Hepatocyte (in vitro differentiated cells): ENCODE measurements at regions not wholly inside any gene's neighbourhood (a gene's known extent, or its start where the extent isn't known, plus 50 kb on each side); places are given as distances from the start of the nearest gene placed in this dataset.

Experiments
- DNase-seq: peaks from one replicate; pipeline ENCODE4 v3.0.0-alpha.2; 2016; ENCODE audit warnings: low spot score
- H2AFZ ChIP-seq: fragments of 200-600 bp; sonication (generic); 2 replicates; pipeline ENCODE4 v1.6.0; 2016; ENCODE audit warnings: antibody characterized with exemption, mild to moderate bottlenecking
- H3K27ac ChIP-seq: fragments of 200-600 bp; sonication (generic); 2 replicates; pipeline ENCODE4 v1.5.1; 2016; ENCODE audit warnings: mild to moderate bottlenecking
- H3K27me3 ChIP-seq: fragments of 200-600 bp; sonication (generic); 2 replicates; pipeline ENCODE4 v1.6.1; 2016
- H3K36me3 ChIP-seq: fragments of 200-600 bp; sonication (generic); replicated peaks from 2 replicates; pipeline ENCODE4 v1.5.1; 2016; ENCODE audit warnings: low read depth; ENCODE audit not compliant: insufficient read depth
- H3K4me1 ChIP-seq: fragments of 200-600 bp; sonication (generic); 2 replicates; pipeline ENCODE4 v1.5.1; 2016; ENCODE audit warnings: mild to moderate bottlenecking, moderate library complexity; ENCODE audit not compliant: insufficient read depth
- H3K4me2 ChIP-seq: fragments of 200-600 bp; sonication (generic); 2 replicates; pipeline ENCODE4 v1.6.0; 2016
- H3K4me3 ChIP-seq: fragments of 200-600 bp; sonication (generic); 2 replicates; pipeline ENCODE4 v1.5.1; 2016; ENCODE audit warnings: mild to moderate bottlenecking
- H3K79me2 ChIP-seq: fragments of 200-600 bp; sonication (generic); 2 replicates; pipeline ENCODE4 v1.6.0; 2017; ENCODE audit warnings: mild to moderate bottlenecking
- H3K9me2 ChIP-seq: fragments of 200-600 bp; sonication (generic); replicated peaks from 2 replicates; pipeline ENCODE4 v1.6.0; 2017; ENCODE audit warnings: mild to moderate bottlenecking; ENCODE audit not compliant: insufficient read depth
- H3K9me3 ChIP-seq: fragments of 200-600 bp; sonication (generic); 2 replicates; pipeline ENCODE4 v1.5.1; 2016; ENCODE audit warnings: low read depth, mild to moderate bottlenecking
- H4K20me1 ChIP-seq: fragments of 200-600 bp; sonication (generic); 2 replicates; pipeline ENCODE4 v1.6.0; 2016; ENCODE audit warnings: mild to moderate bottlenecking; ENCODE audit not compliant: insufficient read depth, poor library complexity, severe bottlenecking
- EZH2 ChIP-seq: fragments of 200-600 bp; sonication (generic); IDR thresholded peaks from 2 replicates; pipeline ENCODE4 v1.6.1; 2016; ENCODE audit warnings: antibody characterized with exemption, mild to moderate bottlenecking, borderline replicate concordance
- EZH2phosphoT487 ChIP-seq: fragments of 200-600 bp; sonication (generic); IDR thresholded peaks from one replicate; pipeline ENCODE4 v1.6.1; 2018; ENCODE audit warnings: antibody characterized with exemption, mild to moderate bottlenecking, low read depth, moderate library complexity; ENCODE audit not compliant: unreplicated experiment, severe bottlenecking
- WGBS: methylation state at CpG from one replicate; pipeline ENCODE4 v1.1.6; 2016; ENCODE audit warnings: low lambda C conversion rate; ENCODE audit errors: missing lambda C conversion rate; 5-methylcytosine and 5-hydroxymethylcytosine counted together
- TF ChIP-seq, protein P1 (sequence below): fragments of 200-600 bp; sonication (generic); IDR thresholded peaks from 2 replicates; pipeline ENCODE4 v1.5.1; 2016; ENCODE audit warnings: antibody characterized with exemption, mild to moderate bottlenecking; ENCODE audit not compliant: poor library complexity

DNA sequence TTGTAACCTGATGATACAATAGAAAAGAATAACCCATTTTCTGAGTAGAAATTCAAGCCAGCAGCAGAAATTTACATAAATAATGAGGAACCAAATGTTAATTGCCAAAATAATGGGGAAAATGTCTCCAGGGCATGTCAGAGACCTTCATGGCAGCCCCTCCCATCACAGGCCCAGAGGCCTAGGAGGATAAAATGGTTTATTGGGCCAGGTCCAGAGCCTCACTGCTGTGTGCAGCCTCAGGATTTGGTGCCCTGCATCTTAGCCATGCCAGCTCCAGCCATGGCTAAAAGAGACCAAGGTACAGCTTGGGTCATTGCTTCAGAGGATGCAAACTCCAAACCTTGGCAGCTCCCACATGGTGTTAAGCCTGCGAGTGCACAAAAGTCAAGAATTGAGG is 352.1 kb upstream of the MEIS2 start:
- Histone ChIP-seq H3K36me3 (no peaks in the 10 kb centered on the region), H3K9me2 (no peaks in the 10 kb centered on the region), H3K27me3 (no peaks in the 10 kb centered on the region), H3K9me3 (peaks cover 4% of the 10 kb centered on the region), H3K79me2 (no peaks in the 10 kb centered on the region), H4K20me1 (no peaks in the 10 kb centered on the region), H3K4me3 (no peak overlapping the region), H3K27ac (no peak overlapping the region), H2AFZ (no peak overlapping the region), H3K4me1 (no peaks in the 10 kb centered on the region), H3K4me2 (no peak overlapping the region)
- TF ChIP-seq, protein P1, sequence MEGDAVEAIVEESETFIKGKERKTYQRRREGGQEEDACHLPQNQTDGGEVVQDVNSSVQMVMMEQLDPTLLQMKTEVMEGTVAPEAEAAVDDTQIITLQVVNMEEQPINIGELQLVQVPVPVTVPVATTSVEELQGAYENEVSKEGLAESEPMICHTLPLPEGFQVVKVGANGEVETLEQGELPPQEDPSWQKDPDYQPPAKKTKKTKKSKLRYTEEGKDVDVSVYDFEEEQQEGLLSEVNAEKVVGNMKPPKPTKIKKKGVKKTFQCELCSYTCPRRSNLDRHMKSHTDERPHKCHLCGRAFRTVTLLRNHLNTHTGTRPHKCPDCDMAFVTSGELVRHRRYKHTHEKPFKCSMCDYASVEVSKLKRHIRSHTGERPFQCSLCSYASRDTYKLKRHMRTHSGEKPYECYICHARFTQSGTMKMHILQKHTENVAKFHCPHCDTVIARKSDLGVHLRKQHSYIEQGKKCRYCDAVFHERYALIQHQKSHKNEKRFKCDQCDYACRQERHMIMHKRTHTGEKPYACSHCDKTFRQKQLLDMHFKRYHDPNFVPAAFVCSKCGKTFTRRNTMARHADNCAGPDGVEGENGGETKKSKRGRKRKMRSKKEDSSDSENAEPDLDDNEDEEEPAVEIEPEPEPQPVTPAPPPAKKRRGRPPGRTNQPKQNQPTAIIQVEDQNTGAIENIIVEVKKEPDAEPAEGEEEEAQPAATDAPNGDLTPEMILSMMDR: no peak
- TF ChIP-seq EZH2phosphoT487 (no peak), EZH2 (no peak)
- WGBS: 100% methylated on average over 1 of the region's 1 CpG
- no peak for DNase-seq

DNA sequence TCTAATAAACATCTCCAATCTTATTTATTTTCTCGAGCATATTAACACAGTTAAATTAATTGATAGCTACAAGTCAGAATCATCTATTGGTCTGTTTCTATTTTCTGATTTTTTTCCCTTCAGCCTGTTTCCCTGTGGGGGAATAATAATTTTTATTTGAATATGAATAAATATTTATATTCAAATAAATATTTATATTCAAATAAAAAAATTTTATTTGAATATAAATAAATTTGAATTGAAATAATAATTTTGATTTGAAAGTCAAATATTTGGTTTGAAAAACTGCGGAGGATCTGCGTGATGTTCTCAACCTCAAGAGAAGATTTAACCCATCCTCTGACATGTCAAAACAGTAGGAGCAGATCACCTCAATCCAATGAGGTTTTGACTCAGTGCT is 380.1 kb upstream of the MEIS2 start:
- Histone ChIP-seq H4K20me1 (no peaks in the 10 kb centered on the region), H3K79me2 (no peaks in the 10 kb centered on the region), H3K4me1 (no peaks in the 10 kb centered on the region), H3K36me3 (no peaks in the 10 kb centered on the region), H3K4me3 (no peak overlapping the region), H3K4me2 (no peak overlapping the region), H2AFZ (no peak overlapping the region), H3K9me3 (no peaks in the 10 kb centered on the region), H3K27me3 (no peaks in the 10 kb centered on the region), H3K9me2 (no peaks in the 10 kb centered on the region), H3K27ac (no peak overlapping the region)
- no peak for DNase-seq
- 59% methylated on average over 3 of the region's 3 CpGs for WGBS
- TF ChIP-seq EZH2phosphoT487 (no peak), EZH2 (no peak)
- TF ChIP-seq, protein P1: no peak

DNA sequence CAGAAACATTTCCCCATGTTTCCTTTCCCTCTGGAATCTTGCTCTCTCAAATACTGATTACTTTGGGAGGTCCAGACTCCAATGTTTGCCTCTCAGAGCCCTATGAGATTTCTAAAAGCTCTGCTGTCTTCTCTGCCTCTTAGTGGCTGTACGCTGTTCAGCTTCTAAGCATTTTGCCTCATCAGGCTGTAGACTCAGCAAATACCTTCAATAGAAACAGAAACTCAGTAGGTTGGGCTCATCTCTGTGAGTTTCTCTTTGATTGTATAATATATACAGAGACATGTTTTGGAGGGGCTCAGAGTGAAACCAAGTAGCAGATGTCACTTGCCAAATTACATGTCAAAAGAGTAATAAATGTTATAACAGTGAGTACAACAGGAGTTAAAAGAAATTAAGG is 380.8 kb upstream of the MEIS2 start:
- Histone ChIP-seq H3K36me3 (no peaks in the 10 kb centered on the region), H3K4me1 (no peaks in the 10 kb centered on the region), H3K27me3 (no peaks in the 10 kb centered on the region), H2AFZ (no peak overlapping the region), H3K4me2 (no peak overlapping the region), H3K27ac (no peak overlapping the region), H3K9me2 (no peaks in the 10 kb centered on the region), H3K79me2 (no peaks in the 10 kb centered on the region), H4K20me1 (no peaks in the 10 kb centered on the region), H3K9me3 (no peaks in the 10 kb centered on the region), H3K4me3 (no peak overlapping the region)
- WGBS: 77% methylated on average over 1 of the region's 1 CpG
- DNase-seq: no peak
- TF ChIP-seq EZH2phosphoT487 (no peak), EZH2 (no peak)
- TF ChIP-seq, protein P1: no peak

DNA sequence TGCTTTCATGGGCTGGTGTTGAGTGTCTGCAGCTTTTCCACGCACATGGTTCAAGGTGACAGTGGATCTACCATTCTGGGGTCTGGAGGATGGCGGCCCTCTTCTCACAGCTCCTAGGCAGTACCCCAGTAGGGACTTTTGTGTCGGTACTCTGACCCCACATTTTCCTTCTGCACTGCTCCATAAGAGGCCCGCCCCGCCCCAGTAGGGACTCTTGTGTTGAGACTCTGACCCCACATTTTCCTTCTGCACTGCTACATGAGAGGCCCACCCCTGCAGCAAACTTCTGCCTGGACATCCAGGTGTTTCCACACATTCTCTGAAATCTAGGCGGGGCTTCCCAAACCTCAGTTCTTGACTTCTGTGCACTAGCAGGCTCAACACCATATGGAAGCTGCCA is 383.4 kb upstream of the MEIS2 start:
- H3K27me3 ChIP-seq: no peaks in the 10 kb centered on the region
- H3K9me2 ChIP-seq: no peaks in the 10 kb centered on the region
- H2AFZ ChIP-seq: no peak overlapping the region
- no peak for DNase-seq
- H3K4me3 ChIP-seq: no peak overlapping the region
- H4K20me1 ChIP-seq: no peaks in the 10 kb centered on the region
- no peaks in the 10 kb centered on the region for H3K4me1 ChIP-seq
- H3K36me3 ChIP-seq: no peaks in the 10 kb centered on the region
- no peaks in the 10 kb centered on the region for H3K9me3 ChIP-seq
- TF ChIP-seq EZH2phosphoT487: no peak
- TF ChIP-seq, protein P1: no peak
- no peaks in the 10 kb centered on the region for H3K79me2 ChIP-seq
- WGBS: 90% methylated on average over 6 of the region's 6 CpGs
- no peak overlapping the region for H3K27ac ChIP-seq
- H3K4me2 ChIP-seq: no peak overlapping the region
